ES-I3 (cell line): ENCODE measurements at regions not wholly inside any gene's neighbourhood (a gene's known extent, or its start where the extent isn't known, plus 50 kb on each side); places are given as distances from the start of the nearest gene placed in this dataset.

Source experiments
- H3K36me3 ChIP-seq: 2 replicates; pipeline ENCODE4 v1.6.1; 2013; ENCODE audit warnings: mild to moderate bottlenecking, low read length, control low read depth, moderate library complexity; ENCODE audit not compliant: insufficient read depth
- H3K4me1 ChIP-seq: 2 replicates; pipeline ENCODE4 v1.6.1; 2013; ENCODE audit warnings: mild to moderate bottlenecking, control low read depth, low read length; ENCODE audit not compliant: insufficient read depth
- H3K9ac ChIP-seq: 2 replicates; pipeline ENCODE4 v1.6.1; 2013; ENCODE audit warnings: low read depth, mild to moderate bottlenecking, low read length, moderate library complexity
- H3K9me3 ChIP-seq: 2 replicates; pipeline ENCODE4 v1.6.1; 2013; ENCODE audit warnings: mild to moderate bottlenecking, low read length, moderate library complexity; ENCODE audit not compliant: control insufficient read depth, insufficient read depth

DNA sequence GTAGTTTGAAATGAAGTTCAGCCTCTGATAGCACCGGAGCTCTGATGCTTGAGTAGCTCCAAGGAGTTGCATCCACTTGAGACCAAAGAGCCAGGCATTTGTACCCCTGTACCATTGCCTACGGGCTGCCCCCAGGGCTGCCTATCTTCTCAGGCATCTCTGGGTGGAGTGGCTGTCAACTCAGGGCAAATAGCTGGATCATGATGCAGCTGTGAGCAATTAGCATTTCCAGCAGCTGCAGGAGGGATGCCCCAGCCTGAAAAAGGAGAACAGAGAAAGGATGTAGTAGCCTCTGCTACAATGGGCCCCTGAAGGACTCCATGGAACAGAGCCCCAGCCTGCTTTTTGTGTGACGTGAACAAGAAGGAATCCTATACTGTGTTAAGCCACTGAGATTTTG is 492.6 kb downstream of the BCOR start:
- peaks cover 14% of the 10 kb centered on the region for H3K4me1 ChIP-seq

DNA sequence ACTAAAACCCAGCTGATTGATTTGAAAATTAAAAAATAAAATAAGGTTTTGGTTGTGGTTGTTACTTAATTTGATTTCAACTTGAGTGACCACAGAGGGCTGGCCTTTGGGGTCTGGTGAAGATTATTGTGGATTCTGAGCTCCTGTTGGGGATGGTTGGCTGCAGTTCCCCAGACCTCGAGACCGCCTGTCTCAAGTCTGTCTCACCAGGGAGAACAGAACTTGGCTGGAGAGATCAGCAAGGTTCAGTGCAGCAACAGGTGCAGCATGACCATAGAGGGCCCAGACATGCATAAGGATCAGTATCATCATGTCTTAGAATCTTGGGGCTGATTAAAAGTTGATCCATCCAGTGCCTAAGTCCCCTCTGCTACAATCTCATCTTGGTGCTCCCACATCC is 491.9 kb downstream of the BCOR start:
- Histone ChIP-seq H3K4me1 (peaks cover 14% of the 10 kb centered on the region), H3K9ac (no peak overlapping the region), H3K9me3 (no peaks in the 10 kb centered on the region), H3K36me3 (no peaks in the 10 kb centered on the region)

More for the DNA sequence above, 492.6 kb downstream of the BCOR start:
- no peaks in the 10 kb centered on the region for H3K9me3 ChIP-seq
- H3K9ac ChIP-seq = no peak overlapping the region
- no peaks in the 10 kb centered on the region for H3K36me3 ChIP-seq

DNA sequence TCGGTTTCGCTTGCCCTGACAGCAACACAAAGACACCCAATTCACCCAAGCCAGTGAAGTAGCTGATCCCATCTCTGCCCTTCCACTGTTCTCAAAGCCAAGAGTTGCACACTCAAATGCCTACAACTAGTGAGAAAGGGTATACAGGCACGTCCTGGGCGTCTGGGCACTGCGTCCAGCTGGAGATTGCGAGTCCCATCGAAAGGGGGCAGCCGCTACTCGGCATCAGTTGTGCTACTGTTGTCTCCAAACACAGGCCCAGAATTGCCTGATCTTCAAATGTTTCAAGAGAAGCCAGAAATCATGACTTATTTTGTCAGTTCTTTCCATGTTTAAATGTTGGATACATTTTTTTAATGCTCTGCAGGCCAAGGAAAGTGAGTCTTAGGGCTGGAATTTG is 487.8 kb downstream of the BCOR start:
- Histone ChIP-seq H3K9me3 (no peaks in the 10 kb centered on the region), H3K36me3 (no peaks in the 10 kb centered on the region), H3K4me1 (peaks cover 10% of the 10 kb centered on the region; the same call in 1 of the 2 replicates), H3K9ac (no peak overlapping the region)

DNA sequence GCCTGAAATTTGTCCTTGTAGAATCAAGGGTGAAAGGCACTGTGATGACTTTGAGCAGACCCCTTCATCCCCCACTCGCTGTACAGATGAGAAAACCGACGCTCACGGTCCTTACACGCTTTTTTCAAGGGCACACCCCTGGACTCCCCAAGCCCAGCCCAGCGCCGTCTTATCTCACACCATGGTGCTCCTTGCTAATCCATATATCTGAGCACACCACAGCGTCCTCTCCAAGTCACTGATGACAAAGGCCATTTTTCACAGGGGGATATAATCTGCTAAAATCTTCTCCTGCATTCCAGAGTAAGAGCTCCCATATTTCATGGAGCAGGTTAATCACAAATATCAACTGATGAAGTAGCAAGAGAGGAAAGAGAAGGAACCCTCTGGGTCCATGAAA is 486.3 kb downstream of the BCOR start:
- Histone ChIP-seq H3K4me1 (peaks cover 10% of the 10 kb centered on the region; the same call in 1 of the 2 replicates), H3K36me3 (no peaks in the 10 kb centered on the region), H3K9ac (no peak overlapping the region), H3K9me3 (no peaks in the 10 kb centered on the region)

DNA sequence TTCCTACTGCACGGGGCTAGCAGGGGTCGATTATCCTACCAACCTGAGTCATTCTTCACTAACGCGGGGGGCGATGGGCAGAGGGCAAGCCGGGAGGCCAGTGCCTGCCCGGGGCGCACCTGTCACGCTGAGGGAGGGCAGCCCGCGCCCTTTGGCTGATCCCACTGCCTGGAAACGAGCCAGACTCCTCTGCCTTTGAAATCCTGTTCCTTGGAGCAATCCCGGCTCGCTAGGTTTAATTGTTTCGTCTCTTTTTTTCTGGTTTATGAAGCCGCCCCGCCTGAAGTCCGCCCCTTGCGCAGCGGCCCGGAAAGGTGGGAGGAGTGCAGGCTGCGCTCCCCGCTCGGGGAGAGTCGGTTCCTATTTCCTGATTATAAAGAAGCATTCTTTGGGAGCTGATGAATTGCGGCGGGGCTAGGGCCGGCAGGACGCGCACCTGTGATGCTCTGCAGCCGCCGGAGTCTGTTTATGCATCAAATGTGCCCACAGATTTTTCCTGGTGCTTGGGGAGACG is 484.2 kb downstream of the BCOR start:
- peak overlapping the region; percentile 58 for H3K9ac ChIP-seq
- H3K36me3 ChIP-seq = no peaks in the 10 kb centered on the region
- no peaks in the 10 kb centered on the region for H3K9me3 ChIP-seq

GRCh38 chrX:39613997-39614679 is 483.6 kb downstream of the BCOR start:
- H3K36me3 ChIP-seq = no peaks in the 10 kb centered on the region
- H3K4me1 ChIP-seq = peaks cover 10% of the 10 kb centered on the region; the same call in 1 of the 2 replicates
- peak overlapping the region; percentile 58; the same call in 1 of the 2 replicates for H3K9ac ChIP-seq
- H3K9me3 ChIP-seq = no peaks in the 10 kb centered on the region

More for the DNA sequence above, 484.2 kb downstream of the BCOR start:
- peaks cover 10% of the 10 kb centered on the region; the same call in 1 of the 2 replicates for H3K4me1 ChIP-seq

GRCh38 chrX:39614680-39614998 is 483.1 kb downstream of the BCOR start:
- H3K36me3 ChIP-seq = no peaks in the 10 kb centered on the region
- H3K4me1 ChIP-seq = peaks cover 10% of the 10 kb centered on the region; the same call in 1 of the 2 replicates
- H3K9ac ChIP-seq = 0 out of 2 replicates have a peak overlapping the region, but pooled peaks have one; percentile 58
- H3K9me3 ChIP-seq = no peaks in the 10 kb centered on the region

- no peaks in the 10 kb centered on the region for H3K36me3 ChIP-seq
- H3K4me1 ChIP-seq = peaks cover 10% of the 10 kb centered on the region; the same call in 1 of the 2 replicates
- peaks cover 3% of the 10 kb centered on the region; the same call in 1 of the 2 replicates for H3K9me3 ChIP-seq
- no peak overlapping the region for H3K9ac ChIP-seq
Observed at GRCh38 chrX:39616098-39616729, 481.5 kb downstream of the BCOR start.

GRCh38 chrX:39616731-39617130 is 481.0 kb downstream of the BCOR start:
- H3K9me3 ChIP-seq = peaks cover 3% of the 10 kb centered on the region; the same call in 1 of the 2 replicates
- H3K9ac ChIP-seq = no peak overlapping the region
- H3K36me3 ChIP-seq = no peaks in the 10 kb centered on the region
- H3K4me1 ChIP-seq = peaks cover 10% of the 10 kb centered on the region; the same call in 1 of the 2 replicates

GRCh38 chrX:39618178-39618577 is 479.6 kb downstream of the BCOR start:
- Histone ChIP-seq H3K9me3 (peaks cover 3% of the 10 kb centered on the region; the same call in 1 of the 2 replicates), H3K4me1 (peaks cover 5% of the 10 kb centered on the region; the same call in 1 of the 2 replicates), H3K36me3 (no peaks in the 10 kb centered on the region), H3K9ac (no peak overlapping the region)

DNA sequence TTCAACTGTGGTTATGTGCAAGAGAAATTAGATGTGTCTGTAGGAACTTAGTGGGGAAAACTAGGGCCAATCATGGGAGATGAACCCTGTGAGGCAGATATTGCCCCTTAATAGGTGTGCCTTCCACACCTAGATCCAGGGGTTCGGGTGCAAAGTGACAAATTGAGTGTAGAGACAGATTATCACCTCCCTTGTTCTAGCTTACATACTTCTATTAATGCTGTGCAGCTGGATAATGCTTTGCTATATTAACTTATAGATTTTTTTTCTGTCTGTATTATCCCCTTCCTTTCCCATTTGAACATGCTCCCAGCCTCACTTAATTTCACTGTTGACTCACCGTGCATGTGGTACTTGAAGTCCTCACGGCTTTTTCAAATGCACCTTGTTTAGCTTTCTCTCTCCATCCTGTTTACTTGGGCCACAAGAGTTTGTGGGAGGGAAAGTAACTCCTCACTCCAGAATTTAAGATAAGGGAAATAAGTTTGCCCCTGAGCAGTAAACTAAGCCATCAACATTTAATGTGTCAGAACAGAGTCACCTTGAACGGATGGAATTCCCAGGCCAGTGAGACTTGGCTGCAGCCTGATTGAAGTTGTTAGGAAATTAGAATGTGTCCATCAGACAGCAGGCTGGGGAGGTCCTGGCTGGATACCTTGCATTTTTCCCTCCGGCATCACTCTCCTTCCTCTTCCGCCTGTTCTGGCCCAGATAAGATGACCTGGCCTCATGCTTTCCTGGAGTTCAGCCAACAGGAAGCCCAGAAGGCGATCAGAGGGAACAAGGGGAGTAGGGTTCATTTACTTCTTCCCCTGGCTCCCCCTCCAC is 478.4 kb downstream of the BCOR start:
- H3K9me3 ChIP-seq = peaks cover 3% of the 10 kb centered on the region; the same call in 1 of the 2 replicates
- H3K9ac ChIP-seq = no peak overlapping the region
- peaks cover 5% of the 10 kb centered on the region for H3K4me1 ChIP-seq
- H3K36me3 ChIP-seq = no peaks in the 10 kb centered on the region

- peaks cover 3% of the 10 kb centered on the region for H3K9me3 ChIP-seq
- H3K9ac ChIP-seq = no peak overlapping the region
- peaks cover 5% of the 10 kb centered on the region; the same call in 1 of the 2 replicates for H3K4me1 ChIP-seq
- no peaks in the 10 kb centered on the region for H3K36me3 ChIP-seq
Observed at GRCh38 chrX:39624166-39624565, 473.6 kb downstream of the BCOR start.

DNA sequence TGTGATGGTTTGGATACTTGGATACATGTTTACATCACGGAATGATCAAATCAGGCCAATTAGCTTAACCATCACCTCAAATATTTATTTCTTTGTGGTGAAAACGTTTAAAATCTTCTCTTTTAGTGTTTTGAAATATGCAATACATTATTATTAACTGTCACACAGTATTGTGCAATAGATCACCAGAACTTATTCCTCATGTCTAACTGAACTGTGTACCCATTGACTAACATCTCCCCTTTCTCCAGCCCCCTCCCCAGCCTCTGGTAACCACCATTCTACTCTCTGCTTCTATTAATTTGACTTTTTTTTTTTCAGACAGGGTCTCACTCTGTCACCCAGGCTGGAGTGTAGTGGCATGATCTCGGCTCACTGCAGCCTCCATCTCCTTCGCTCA is 471.9 kb downstream of the BCOR start:
- no peaks in the 10 kb centered on the region for H3K36me3 ChIP-seq

DNA sequence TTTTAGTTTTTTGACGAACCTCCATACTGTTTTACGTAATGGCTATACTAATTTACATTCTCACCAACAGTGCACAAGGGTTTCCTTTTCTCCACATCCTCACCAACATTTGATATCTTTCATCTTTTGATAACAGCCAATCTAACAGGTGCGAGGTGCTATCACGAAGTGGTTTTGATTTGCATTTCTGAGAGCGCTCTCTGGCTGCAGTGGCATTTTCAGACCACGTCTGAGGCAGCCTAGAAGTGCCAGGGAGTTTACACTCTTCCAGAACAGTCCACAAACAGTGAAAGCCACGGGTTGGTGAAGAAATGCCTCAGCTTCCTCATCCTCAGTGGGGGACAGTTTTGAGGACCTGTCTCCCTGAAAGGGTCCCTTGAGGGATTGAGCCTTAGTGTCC is 471.0 kb downstream of the BCOR start:
- Histone ChIP-seq H3K9me3 (no peaks in the 10 kb centered on the region; the same call in 1 of the 2 replicates), H3K9ac (no peak overlapping the region), H3K36me3 (no peaks in the 10 kb centered on the region), H3K4me1 (peaks cover 5% of the 10 kb centered on the region; the same call in 1 of the 2 replicates)

More for the DNA sequence above, 471.9 kb downstream of the BCOR start:
- no peaks in the 10 kb centered on the region; the same call in none of the 2 replicates for H3K9me3 ChIP-seq
- no peak overlapping the region for H3K9ac ChIP-seq
- peaks cover 5% of the 10 kb centered on the region; the same call in 1 of the 2 replicates for H3K4me1 ChIP-seq
